22Rv1 (cell line): ENCODE measurements at regions not wholly inside any gene's neighbourhood (a gene's known extent, or its start where the extent isn't known, plus 50 kb on each side); places are given as distances from the start of the nearest gene placed in this dataset.

ENCODE experiments used
- CTCF ChIP-seq: fragments of 450-650 bp; IDR thresholded peaks from 2 replicates; pipeline ENCODE4 v1.5.1; 2017; ENCODE audit warnings: mild to moderate bottlenecking
- ZFX ChIP-seq: fragments of 450-650 bp; IDR thresholded peaks from 2 replicates; pipeline ENCODE4 v1.6.1; 2017; ENCODE audit warnings: antibody characterized with exemption, borderline replicate concordance

GRCh38 chr13:106691861-106692260, 123.9 kb upstream of the ARGLU1 start:
- TF ChIP-seq CTCF (no peak), ZFX (no peak)
